ENCODE measurements at regions not wholly inside any gene's neighbourhood (a gene's known extent, or its start where the extent isn't known, plus 50 kb on each side); places are given as distances from the start of the nearest gene placed in this dataset.
A peak's percentile ranks its signal among the peaks of the same experiment; 100 is the strongest.

GRCh38 chr9:22232971-22233370, 213.7 kb upstream of the DMRTA1 start:
- peaks cover 1% of the 10 kb centered on the region for H3K4me1 Mint-ChIP-seq (ENCODE audit: unreplicated experiment)
- DNase-seq (ENCODE audit: low spot score): no peak

GRCh38 chr9:22237497-22238363, 208.9 kb upstream of the DMRTA1 start:
- H3K9me3 Mint-ChIP-seq (ENCODE audit: unreplicated experiment): no peaks in the 10 kb centered on the region
- peaks cover under 1% of the 10 kb centered on the region for H3K27me3 Mint-ChIP-seq (ENCODE audit: unreplicated experiment)
- no peak for TF ChIP-seq CTCF (IDR thresholded peaks at IDR 0.05; ENCODE audit: unreplicated experiment)
- no peak overlapping the region for H3K27ac Mint-ChIP-seq (ENCODE audit: unreplicated experiment)
- no peaks in the 10 kb centered on the region for H3K36me3 Mint-ChIP-seq (ENCODE audit: low read depth, unreplicated experiment)
- H3K4me1 Mint-ChIP-seq (ENCODE audit: unreplicated experiment): peaks cover 6% of the 10 kb centered on the region
- no peak overlapping the region for H3K4me3 Mint-ChIP-seq (ENCODE audit: unreplicated experiment)
- no peak for DNase-seq (ENCODE audit: low spot score)

More at GRCh38 chr9:22232971-22233370, 213.7 kb upstream of the DMRTA1 start:
- H3K27me3 Mint-ChIP-seq (ENCODE audit: unreplicated experiment): peaks cover 2% of the 10 kb centered on the region
- no peak overlapping the region for H3K4me3 Mint-ChIP-seq (ENCODE audit: unreplicated experiment)
- H3K27ac Mint-ChIP-seq (ENCODE audit: unreplicated experiment): no peak overlapping the region
- peaks cover 3% of the 10 kb centered on the region for H3K36me3 Mint-ChIP-seq (ENCODE audit: low read depth, unreplicated experiment)
- peaks cover 4% of the 10 kb centered on the region for H3K9me3 Mint-ChIP-seq (ENCODE audit: unreplicated experiment)
- no peak for TF ChIP-seq CTCF (IDR thresholded peaks at IDR 0.05; ENCODE audit: unreplicated experiment)

GRCh38 chr9:22238809-22239684, 207.6 kb upstream of the DMRTA1 start:
- no peak overlapping the region for H3K27ac Mint-ChIP-seq (ENCODE audit: unreplicated experiment)
- DNase-seq (ENCODE audit: low spot score): no peak

DNA sequence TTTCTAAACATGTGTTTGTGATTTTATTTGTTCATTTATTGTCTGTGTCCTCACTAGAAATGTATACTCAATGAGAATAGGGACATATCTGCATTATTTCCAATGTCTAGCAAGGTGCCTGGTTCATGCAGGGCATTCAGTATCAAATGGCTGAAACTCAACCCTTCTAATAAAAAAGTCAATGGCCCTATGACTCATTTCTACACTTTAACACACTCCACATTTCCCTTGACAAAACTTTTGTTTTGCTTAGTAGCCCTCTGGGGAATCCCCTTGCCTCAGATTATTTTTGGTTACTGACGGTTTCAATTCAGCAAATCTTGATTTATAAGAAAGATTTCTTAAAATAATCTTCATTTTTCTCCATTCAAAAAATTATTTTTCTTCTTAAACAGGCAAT, 206.0 kb upstream of the DMRTA1 start:
- no peak for DNase-seq (ENCODE audit: low spot score)
- H3K4me3 Mint-ChIP-seq (ENCODE audit: unreplicated experiment): no peak overlapping the region
- TF ChIP-seq CTCF (IDR thresholded peaks at IDR 0.05; ENCODE audit: unreplicated experiment): no peak
- H3K9me3 Mint-ChIP-seq (ENCODE audit: unreplicated experiment): no peaks in the 10 kb centered on the region
- H3K27ac Mint-ChIP-seq (ENCODE audit: unreplicated experiment): no peak overlapping the region
- H3K36me3 Mint-ChIP-seq (ENCODE audit: low read depth, unreplicated experiment): no peaks in the 10 kb centered on the region
- H3K4me1 Mint-ChIP-seq (ENCODE audit: unreplicated experiment): peaks cover 6% of the 10 kb centered on the region
- H3K27me3 Mint-ChIP-seq (ENCODE audit: unreplicated experiment): peaks cover 3% of the 10 kb centered on the region

More at GRCh38 chr9:22238809-22239684, 207.6 kb upstream of the DMRTA1 start:
- Mint-ChIP-seq H3K36me3 (ENCODE audit: low read depth, unreplicated experiment) (no peaks in the 10 kb centered on the region), H3K9me3 (ENCODE audit: unreplicated experiment) (no peaks in the 10 kb centered on the region), H3K27me3 (ENCODE audit: unreplicated experiment) (peaks cover 3% of the 10 kb centered on the region), H3K4me3 (ENCODE audit: unreplicated experiment) (no peak overlapping the region), H3K4me1 (ENCODE audit: unreplicated experiment) (peaks cover 6% of the 10 kb centered on the region)
- peak; percentile 67 for TF ChIP-seq CTCF (IDR thresholded peaks at IDR 0.05; ENCODE audit: unreplicated experiment)

Data from endothelial cell (in vitro differentiated cells).